ENCODE measurements at regions not wholly inside any gene's neighbourhood (a gene's known extent, or its start where the extent isn't known, plus 50 kb on each side); places are given as distances from the start of the nearest gene placed in this dataset.

DNA sequence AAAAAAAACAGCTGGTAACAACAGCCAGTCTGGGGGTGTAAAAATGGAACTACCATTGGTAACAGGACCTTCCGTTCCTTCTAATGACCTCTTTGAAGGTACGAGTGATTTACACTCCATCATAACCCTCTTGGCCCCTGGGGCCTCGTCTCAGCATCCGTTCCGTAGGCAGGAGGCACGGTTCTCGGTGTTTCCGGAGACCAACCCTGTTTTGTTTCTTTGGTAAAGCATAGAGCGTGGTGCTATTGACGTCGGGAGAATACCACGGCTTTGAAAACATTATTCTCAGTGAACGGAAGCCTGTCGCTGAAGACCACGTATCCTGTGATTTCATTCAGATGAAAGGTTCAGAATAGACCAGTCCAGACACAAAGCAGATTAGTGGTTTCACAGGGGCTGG lies 198.9 kb downstream of the ASMT start:
- TF ChIP-seq, protein P1, sequence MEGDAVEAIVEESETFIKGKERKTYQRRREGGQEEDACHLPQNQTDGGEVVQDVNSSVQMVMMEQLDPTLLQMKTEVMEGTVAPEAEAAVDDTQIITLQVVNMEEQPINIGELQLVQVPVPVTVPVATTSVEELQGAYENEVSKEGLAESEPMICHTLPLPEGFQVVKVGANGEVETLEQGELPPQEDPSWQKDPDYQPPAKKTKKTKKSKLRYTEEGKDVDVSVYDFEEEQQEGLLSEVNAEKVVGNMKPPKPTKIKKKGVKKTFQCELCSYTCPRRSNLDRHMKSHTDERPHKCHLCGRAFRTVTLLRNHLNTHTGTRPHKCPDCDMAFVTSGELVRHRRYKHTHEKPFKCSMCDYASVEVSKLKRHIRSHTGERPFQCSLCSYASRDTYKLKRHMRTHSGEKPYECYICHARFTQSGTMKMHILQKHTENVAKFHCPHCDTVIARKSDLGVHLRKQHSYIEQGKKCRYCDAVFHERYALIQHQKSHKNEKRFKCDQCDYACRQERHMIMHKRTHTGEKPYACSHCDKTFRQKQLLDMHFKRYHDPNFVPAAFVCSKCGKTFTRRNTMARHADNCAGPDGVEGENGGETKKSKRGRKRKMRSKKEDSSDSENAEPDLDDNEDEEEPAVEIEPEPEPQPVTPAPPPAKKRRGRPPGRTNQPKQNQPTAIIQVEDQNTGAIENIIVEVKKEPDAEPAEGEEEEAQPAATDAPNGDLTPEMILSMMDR (IDR thresholded peaks at IDR 0.05 in 8 of 11, conservative IDR thresholded peaks at IDR 0.05 in 3 of 11) = no peak
- TF ChIP-seq POLR2A (IDR thresholded peaks at IDR 0.05) (no peak), POLR2AphosphoS5 (IDR thresholded peaks at IDR 0.05) (no peak)

Measured in spleen (tissue), 7 donors.